Body of pancreas (tissue), 4 donors: ENCODE measurements at regions not wholly inside any gene's neighbourhood (a gene's known extent, or its start where the extent isn't known, plus 50 kb on each side); places are given as distances from the start of the nearest gene placed in this dataset.

Source experiments
- ATAC-seq: fragments of 150-250 bp; one replicate; pipeline ENCODE4 v1.9.1; 2016
- DNase-seq, 4 donors: peaks; one replicate each; pipeline ENCODE4 v3.0.0-alpha.2; 2019
- H3K27ac ChIP-seq, 4 donors: fragments of 200-600 bp; sonication (generic); 1 replicate in 3 of 4; 2 replicates in 1 of 4; pipeline versions ENCODE4 v1.5.1 to v1.6.1; 2016 to 2019; ENCODE audit warnings: mild to moderate bottlenecking in 1 of 4, mixed read lengths in 1 of 4, moderate library complexity in 1 of 4
- H3K27me3 ChIP-seq, 2 donors: fragments of 200-600 bp; sonication (generic); one replicate each; pipeline ENCODE4 v1.6.0; 2016; ENCODE audit warnings: mild to moderate bottlenecking in 1 of 2
- H3K36me3 ChIP-seq, 2 donors: fragments of 200-600 bp; sonication (generic); replicated peaks in 1 of 2; 2 replicates each; pipeline ENCODE4 v1.5.1; 2016; ENCODE audit warnings: low read depth in 2 of 2; ENCODE audit not compliant: insufficient read depth in 1 of 2
- H3K4me1 ChIP-seq: fragments of 200-600 bp; sonication (generic); one replicate; pipeline ENCODE4 v1.6.0; 2016
- H3K4me3 ChIP-seq, 2 donors: fragments of 200-600 bp; sonication (generic); 1 replicate in 1 of 2; 2 replicates in 1 of 2; pipeline ENCODE4 v1.5.1; 2016 to 2019
- H3K9me3 ChIP-seq, 3 donors: fragments of 200-600 bp; sonication (generic); 1 replicate in 2 of 3; 2 replicates in 1 of 3; pipeline ENCODE4 v1.5.1; 2016
- CTCF ChIP-seq, 7 experiments: fragments of 450-650 bp in 4 of 7; fragments of 200-600 bp in 3 of 7; sonication (generic) in 3 of 7; IDR thresholded peaks; one replicate each; pipeline ENCODE4 v1.5.1; 2016 to 2019; ENCODE audit warnings: antibody characterized with exemption in 7 of 7
- POLR2A ChIP-seq, 3 donors: fragments of 450-650 bp; IDR thresholded peaks; one replicate each; pipeline ENCODE4 v1.6.1; 2016; ENCODE audit warnings: antibody characterized with exemption in 3 of 3, mild to moderate bottlenecking in 2 of 3
- WGBS, 2 donors: methylation state at CpG; one replicate each; pipeline ENCODE4 v1.1.5; 2017; 5-methylcytosine and 5-hydroxymethylcytosine counted together
- intact Hi-C: fragments of 100-400 bp; cut with DNase I; formaldehyde crosslinking; loops from one replicate; pipeline ENCODE4 v1.15.1; 2023

GRCh38 chr18:67790527-67790926 lies 274.0 kb upstream of the DSEL start:
- Histone ChIP-seq H3K4me1 (no peaks in the 10 kb centered on the region), H3K27me3 (no peaks in the 10 kb centered on the region), H3K9me3 (no peaks in the 10 kb centered on the region), H3K4me3 (no peak overlapping the region), H3K36me3 (no peaks in the 10 kb centered on the region), H3K27ac (no peak overlapping the region)
- no peak for ATAC-seq
- 64 to 68% methylated on average over 3 of the region's 3 CpGs for WGBS, 2 donors
- no peak for TF ChIP-seq CTCF (IDR thresholded peaks at IDR 0.05)
- no peak for TF ChIP-seq POLR2A (IDR thresholded peaks at IDR 0.05)
- DNase-seq: no peak
- intact Hi-C loops: no loop called here

- 66 to 77% methylated on average over 9 of the region's 9 CpGs for WGBS, 2 donors
- Histone ChIP-seq H3K27ac (no peak overlapping the region), H3K36me3 (no peaks in the 10 kb centered on the region), H3K4me1 (no peaks in the 10 kb centered on the region), H3K9me3 (no peaks in the 10 kb centered on the region), H3K27me3 (no peaks in the 10 kb centered on the region), H3K4me3 (no peak overlapping the region)
- intact Hi-C loops: no loop called here
- no peak for ATAC-seq
- no peak for DNase-seq
- TF ChIP-seq CTCF (IDR thresholded peaks at IDR 0.05): no peak
- TF ChIP-seq POLR2A (IDR thresholded peaks at IDR 0.05): no peak
These were observed 272.6 kb upstream of the DSEL start for GRCh38 chr18:67789165-67789545.

- no peak for TF ChIP-seq POLR2A (IDR thresholded peaks at IDR 0.05)
- TF ChIP-seq CTCF (IDR thresholded peaks at IDR 0.05): no peak
- no peak for ATAC-seq
These were observed 272.0 kb upstream of the DSEL start for GRCh38 chr18:67788310-67789164.

GRCh38 chr18:67783196-67783946 lies 266.9 kb upstream of the DSEL start:
- Histone ChIP-seq H3K27me3 (no peaks in the 10 kb centered on the region), H3K9me3 (no peaks in the 10 kb centered on the region), H3K27ac (no peak overlapping the region), H3K4me3 (no peak overlapping the region), H3K36me3 (no peaks in the 10 kb centered on the region), H3K4me1 (no peaks in the 10 kb centered on the region)
- ATAC-seq (no peak), DNase-seq (no peak)
- intact Hi-C loops: no loop called here
- 67 to 81% methylated on average over 1 of the region's 1 CpG for WGBS, 2 donors
- TF ChIP-seq POLR2A (IDR thresholded peaks at IDR 0.05): no peak
- TF ChIP-seq CTCF (IDR thresholded peaks at IDR 0.05): no peak

More at GRCh38 chr18:67788310-67789164, 272.0 kb upstream of the DSEL start:
- 61 to 66% methylated on average over 12 of the region's 12 CpGs for WGBS, 2 donors
- no peak for DNase-seq
- H3K36me3 ChIP-seq: no peaks in the 10 kb centered on the region
- no peaks in the 10 kb centered on the region for H3K4me1 ChIP-seq
- H3K27ac ChIP-seq: no peak overlapping the region
- no peaks in the 10 kb centered on the region for H3K9me3 ChIP-seq
- H3K27me3 ChIP-seq: no peaks in the 10 kb centered on the region
- intact Hi-C loops: no loop called here
- H3K4me3 ChIP-seq: no peak overlapping the region
